HEK293T (cell line): ENCODE measurements at regions not wholly inside any gene's neighbourhood (a gene's known extent, or its start where the extent isn't known, plus 50 kb on each side); places are given as distances from the start of the nearest gene placed in this dataset.

ENCODE experiments used
- ARNT ChIP-seq: fragments of 450-650 bp; IDR thresholded peaks from 2 replicates; pipeline ENCODE4 v1.6.1; 2017; ENCODE audit warnings: mild to moderate bottlenecking
- BHLHE40 ChIP-seq: fragments of 450-650 bp; IDR thresholded peaks from 2 replicates; pipeline ENCODE4 v1.6.1; 2016; ENCODE audit warnings: mild to moderate bottlenecking, moderate library complexity, borderline replicate concordance
- CTBP1 ChIP-seq: fragments of 450-650 bp; IDR thresholded peaks from 2 replicates; pipeline ENCODE4 v1.6.1; 2016; ENCODE audit warnings: borderline replicate concordance
- ELF4 ChIP-seq: fragments of 450-650 bp; IDR thresholded peaks from 2 replicates; pipeline ENCODE4 v1.6.1; 2017; ENCODE audit warnings: antibody characterized with exemption
- FOXA1 ChIP-seq: fragments of 450-650 bp; IDR thresholded peaks from 2 replicates; pipeline ENCODE4 v1.6.1; 2016; ENCODE audit warnings: mild to moderate bottlenecking
- FOXK2 ChIP-seq: fragments of 450-650 bp; IDR thresholded peaks from 2 replicates; pipeline ENCODE4 v1.6.1; 2016; ENCODE audit warnings: mild to moderate bottlenecking
- FOXM1 ChIP-seq: fragments of 450-650 bp; IDR thresholded peaks from 2 replicates; pipeline ENCODE4 v1.6.1; 2017; ENCODE audit warnings: mild to moderate bottlenecking, borderline replicate concordance
- HDGF ChIP-seq: fragments of 450-650 bp; IDR thresholded peaks from 2 replicates; pipeline ENCODE4 v1.6.1; 2017; ENCODE audit warnings: antibody characterized with exemption, borderline replicate concordance
- NFRKB ChIP-seq: fragments of 450-650 bp; IDR thresholded peaks from 2 replicates; pipeline ENCODE4 v1.6.1; 2016; ENCODE audit warnings: mild to moderate bottlenecking, moderate library complexity
- SP1 ChIP-seq: fragments of 450-650 bp; IDR thresholded peaks from 2 replicates; pipeline ENCODE4 v1.6.1; 2017
- SUZ12 ChIP-seq: fragments of 450-650 bp; IDR thresholded peaks from 2 replicates; pipeline ENCODE4 v1.6.1; 2016; ENCODE audit warnings: mild to moderate bottlenecking
- TARDBP ChIP-seq: fragments of 450-650 bp; IDR thresholded peaks from 2 replicates; pipeline ENCODE4 v1.6.1; 2016
- ZNF384 ChIP-seq: fragments of 450-650 bp; IDR thresholded peaks from 2 replicates; pipeline ENCODE4 v1.6.1; 2016
- TF ChIP-seq, protein P1 (sequence below): fragments of 450-650 bp; IDR thresholded peaks from 2 replicates; pipeline ENCODE4 v1.6.1; 2016

GRCh38 chr1:222918801-222919477 is 104.1 kb downstream of the DISP1 start:
- TF ChIP-seq ELF4 (no peak), SP1 (no peak), SUZ12 (no peak), BHLHE40 (no peak), CTBP1 (no peak), TARDBP (no peak), FOXM1 (no peak), FOXK2 (no peak), NFRKB (no peak), HDGF (no peak), FOXA1 (no peak), ZNF384 (no peak), ARNT (no peak)
- TF ChIP-seq, protein P1, sequence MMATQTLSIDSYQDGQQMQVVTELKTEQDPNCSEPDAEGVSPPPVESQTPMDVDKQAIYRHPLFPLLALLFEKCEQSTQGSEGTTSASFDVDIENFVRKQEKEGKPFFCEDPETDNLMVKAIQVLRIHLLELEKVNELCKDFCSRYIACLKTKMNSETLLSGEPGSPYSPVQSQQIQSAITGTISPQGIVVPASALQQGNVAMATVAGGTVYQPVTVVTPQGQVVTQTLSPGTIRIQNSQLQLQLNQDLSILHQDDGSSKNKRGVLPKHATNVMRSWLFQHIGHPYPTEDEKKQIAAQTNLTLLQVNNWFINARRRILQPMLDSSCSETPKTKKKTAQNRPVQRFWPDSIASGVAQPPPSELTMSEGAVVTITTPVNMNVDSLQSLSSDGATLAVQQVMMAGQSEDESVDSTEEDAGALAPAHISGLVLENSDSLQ, result no peak
